Stimulated activated CD8-positive, alpha-beta memory T cell treated with anti-CD3 and anti-CD28 coated beads, Interleukin-2, amount 100 ng/mL, for 48 hours (primary cell): ENCODE measurements at regions not wholly inside any gene's neighbourhood (a gene's known extent, or its start where the extent isn't known, plus 50 kb on each side); places are given as distances from the start of the nearest gene placed in this dataset.

Experiments used
- DNase-seq, 2 donors: peaks; one replicate each; pipeline ENCODE4 v3.0.0-alpha.2; 2020; ENCODE audit warnings: low read depth in 2 of 2

DNA sequence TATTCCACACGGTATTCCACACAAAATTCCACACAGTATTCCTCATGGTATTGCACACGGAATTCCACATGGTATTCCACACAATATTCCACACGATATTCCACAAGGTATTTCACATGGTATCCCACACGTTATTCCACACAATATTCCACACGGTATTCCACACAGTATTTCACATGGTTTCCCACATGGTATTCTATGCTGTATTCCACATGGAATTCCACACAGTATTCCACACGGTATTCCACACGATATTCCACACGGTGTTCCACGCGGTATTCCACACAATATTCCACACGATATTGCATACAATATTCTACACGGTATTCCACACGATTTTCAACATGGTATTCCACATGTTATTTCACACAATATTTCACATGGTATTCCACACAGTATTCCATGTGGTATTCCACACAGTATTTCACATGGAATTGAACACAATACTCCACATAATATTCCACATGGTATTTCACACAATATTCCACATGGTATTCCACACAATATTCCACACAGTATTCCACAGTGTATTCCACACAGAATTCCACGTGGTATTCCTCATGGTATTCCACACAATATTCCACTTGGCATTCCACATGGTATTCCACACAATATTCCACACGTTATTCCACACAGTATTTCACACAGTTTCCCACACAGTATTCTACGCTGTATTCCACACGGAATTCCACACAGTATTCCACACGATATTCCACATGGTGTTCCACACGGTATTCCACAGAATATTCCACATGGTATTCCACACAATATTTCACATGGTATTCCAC is 136.0 kb upstream of the CHST15 start:
- DNase-seq, result no peak

GRCh38 chr10:124228471-124228870 is 135.1 kb upstream of the CHST15 start:
- no peak for DNase-seq

DNA sequence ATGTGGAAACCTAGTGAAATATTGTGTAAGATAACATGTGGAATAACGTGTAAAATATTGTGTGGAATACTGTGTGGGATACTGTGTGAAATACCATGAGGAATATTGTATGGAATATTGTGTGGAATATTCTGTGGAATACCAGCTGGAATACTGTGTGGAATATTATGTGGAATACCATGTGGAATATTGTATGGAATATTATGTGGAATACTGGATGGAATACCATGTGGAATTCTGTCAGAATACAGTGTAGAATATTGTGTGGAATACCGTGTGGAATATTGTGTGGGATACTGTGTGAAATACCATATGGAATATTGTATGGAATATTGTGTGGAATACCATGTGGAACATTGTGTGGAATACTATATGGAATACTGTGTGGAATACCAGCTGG is 134.6 kb upstream of the CHST15 start:
- no peak for DNase-seq

GRCh38 chr10:124227055-124227975 is 133.9 kb upstream of the CHST15 start:
- DNase-seq, result no peak

GRCh38 chr10:124226271-124227054 is 133.1 kb upstream of the CHST15 start:
- DNase-seq, result no peak

- DNase-seq, result peak in 1 of 2 donors; percentile 5
Observed at GRCh38 chr10:124225467-124226270, 132.3 kb upstream of the CHST15 start.

DNA sequence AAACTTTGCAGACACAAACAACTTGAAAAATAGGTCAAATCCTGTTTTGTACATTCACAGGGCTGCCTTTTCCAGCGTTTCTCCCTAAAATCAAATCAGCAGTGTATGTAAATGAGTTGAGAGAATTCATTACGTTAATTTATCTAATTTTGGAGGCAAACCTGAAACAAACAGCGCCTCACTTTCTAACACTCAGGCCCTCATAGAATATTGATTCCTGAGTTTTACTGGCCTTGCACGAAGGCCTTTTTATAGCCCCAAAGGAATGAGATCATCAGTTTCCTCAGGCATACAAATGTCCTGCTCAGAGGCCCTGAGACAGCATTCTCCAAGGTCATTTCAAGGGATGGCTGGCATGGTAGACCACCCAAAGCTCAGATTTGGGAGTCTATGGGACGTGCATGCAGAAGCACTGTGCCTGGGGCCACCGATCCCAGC is 131.7 kb upstream of the CHST15 start:
- no peak for DNase-seq

GRCh38 chr10:124224331-124225028 is 131.1 kb upstream of the CHST15 start:
- DNase-seq, result no peak

- DNase-seq, result no peak
Observed at GRCh38 chr10:124223711-124224085, 130.3 kb upstream of the CHST15 start.

GRCh38 chr10:124222988-124223710 is 129.8 kb upstream of the CHST15 start:
- DNase-seq, result no peak

DNA sequence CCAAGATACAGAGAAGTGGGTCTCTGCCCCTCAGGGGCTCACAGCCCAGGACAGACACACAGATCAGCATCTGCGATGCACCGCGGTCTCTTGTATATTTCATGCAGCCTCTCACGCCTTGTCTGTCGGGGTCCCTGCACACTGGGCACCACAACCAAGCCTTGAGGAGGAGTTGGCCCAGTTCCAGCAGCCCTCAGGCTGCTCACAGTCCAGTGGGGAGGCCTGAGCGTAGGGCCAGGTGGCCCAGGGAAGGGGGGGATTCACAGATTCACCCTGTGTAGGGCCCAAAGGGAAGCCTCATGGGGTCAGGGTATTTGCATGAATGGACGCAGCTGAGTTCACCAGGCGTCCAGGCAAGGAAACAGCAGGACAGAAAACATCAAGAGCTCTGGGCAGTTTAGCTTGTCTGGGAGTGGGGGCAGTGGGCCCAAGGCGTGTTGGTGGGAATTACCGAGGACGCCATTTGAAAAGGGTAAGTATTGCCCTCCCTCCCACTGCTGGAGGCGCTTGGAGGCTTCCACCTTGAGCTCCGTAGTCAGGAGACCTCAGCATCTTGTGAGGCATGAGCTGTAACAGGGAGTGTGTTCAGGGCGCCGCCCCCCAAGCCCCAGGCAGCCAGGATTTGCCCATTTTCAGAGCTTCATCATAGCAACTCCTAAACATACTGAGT is 129.1 kb upstream of the CHST15 start:
- no peak for DNase-seq

- no peak for DNase-seq
Observed at GRCh38 chr10:124221356-124222317, 128.2 kb upstream of the CHST15 start.

- DNase-seq, result no peak
Observed at GRCh38 chr10:124220971-124221355, 127.6 kb upstream of the CHST15 start.

DNA sequence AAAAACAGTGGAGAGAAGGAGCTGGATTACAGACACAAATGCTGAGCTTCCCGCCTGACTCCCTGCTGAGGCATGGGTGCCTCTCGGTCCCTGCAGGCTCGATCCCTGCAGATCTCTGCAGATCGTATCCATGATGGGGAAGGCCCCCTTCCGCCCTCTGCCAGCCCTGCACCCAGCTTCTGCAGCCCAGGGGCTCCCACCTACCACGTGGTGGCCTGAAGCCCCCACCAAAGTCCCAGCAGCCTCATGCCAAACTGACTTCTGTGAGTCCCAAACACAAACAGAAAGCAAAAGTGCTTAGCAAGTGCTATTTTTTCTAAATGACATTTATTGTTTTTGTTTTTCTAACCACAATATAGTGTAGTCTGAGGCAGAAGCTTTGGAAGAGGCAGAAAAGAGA is 127.1 kb upstream of the CHST15 start:
- no peak for DNase-seq

- DNase-seq, result no peak
Observed at GRCh38 chr10:124219655-124220054, 126.3 kb upstream of the CHST15 start.

DNA sequence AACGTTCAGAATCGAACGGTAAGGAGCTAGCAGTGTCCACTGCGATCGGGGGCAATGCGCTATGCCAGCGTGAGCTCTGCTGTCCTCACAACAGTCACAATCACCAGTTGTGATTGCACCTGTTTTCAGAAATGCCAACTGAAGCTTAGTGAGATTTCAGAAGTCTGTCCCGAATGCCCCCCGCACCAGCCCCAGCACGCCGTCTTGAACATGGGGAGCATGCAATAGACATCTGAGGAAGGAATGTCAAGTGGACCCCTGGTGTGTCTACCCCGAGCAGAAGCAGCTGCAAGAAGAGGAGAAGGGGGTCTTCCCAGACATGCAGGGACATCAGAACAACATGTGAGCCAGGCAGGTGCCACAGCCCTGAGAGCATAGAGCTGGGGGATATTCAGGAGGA is 125.7 kb upstream of the CHST15 start:
- no peak for DNase-seq

GRCh38 chr10:124217906-124218804 is 124.8 kb upstream of the CHST15 start:
- DNase-seq, result no peak
